ENCODE measurements at regions not wholly inside any gene's neighbourhood (a gene's known extent, or its start where the extent isn't known, plus 50 kb on each side); places are given as distances from the start of the nearest gene placed in this dataset.

- no peak for DNase-seq (ENCODE audit: low read depth)
- no peak overlapping the region for H3K4me3 ChIP-seq (ENCODE audit: low read length)
- no peak for TF ChIP-seq CTCF (IDR thresholded peaks at IDR 0.05; ENCODE audit: insufficient read depth, low read depth, low read length, missing control alignments)
These were observed 126.4 kb upstream of the MGAT5 start for GRCh38 chr2:134127496-134127895.

GRCh38 chr2:134128746-134129145, 125.1 kb upstream of the MGAT5 start:
- no peak for TF ChIP-seq CTCF (IDR thresholded peaks at IDR 0.05; ENCODE audit: insufficient read depth, low read depth, low read length, missing control alignments)
- DNase-seq (ENCODE audit: low read depth): no peak
- no peak overlapping the region for H3K4me3 ChIP-seq (ENCODE audit: low read length)

DNA sequence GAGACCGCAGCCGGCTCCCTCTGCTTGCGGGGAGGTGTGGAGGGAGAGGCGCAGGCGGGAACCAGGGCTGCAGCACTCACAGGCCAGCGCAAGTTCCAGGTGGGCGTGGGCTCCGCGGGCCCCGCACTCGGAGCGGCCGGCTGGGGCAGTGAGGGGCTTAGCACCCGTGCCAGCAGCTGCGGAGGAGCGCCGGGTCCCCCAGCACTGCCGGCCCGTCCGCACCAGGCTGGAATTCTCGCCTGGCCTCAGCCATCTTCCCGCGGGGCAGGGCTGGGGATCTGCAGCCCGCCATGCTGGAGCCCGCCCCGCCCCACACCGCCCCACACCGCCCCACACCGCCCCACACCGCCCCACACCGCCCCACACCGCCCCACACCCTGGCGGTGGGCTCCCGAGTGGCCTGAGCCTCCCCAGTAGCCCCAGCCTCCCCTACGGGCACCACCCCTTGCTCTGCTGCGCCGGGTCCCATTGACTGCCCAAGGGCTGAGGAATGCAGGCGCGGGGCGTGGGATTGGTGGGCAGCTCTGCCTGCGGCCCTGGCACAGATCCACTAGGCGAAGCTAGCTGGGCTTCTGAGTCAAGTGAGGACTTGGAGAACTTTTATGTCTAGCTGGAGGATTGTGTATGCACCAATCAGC, 123.9 kb upstream of the MGAT5 start:
- no peak for DNase-seq (ENCODE audit: low read depth)
- no peak overlapping the region for H3K4me3 ChIP-seq (ENCODE audit: low read length)
- no peak for TF ChIP-seq CTCF (IDR thresholded peaks at IDR 0.05; ENCODE audit: insufficient read depth, low read depth, low read length, missing control alignments)

DNA sequence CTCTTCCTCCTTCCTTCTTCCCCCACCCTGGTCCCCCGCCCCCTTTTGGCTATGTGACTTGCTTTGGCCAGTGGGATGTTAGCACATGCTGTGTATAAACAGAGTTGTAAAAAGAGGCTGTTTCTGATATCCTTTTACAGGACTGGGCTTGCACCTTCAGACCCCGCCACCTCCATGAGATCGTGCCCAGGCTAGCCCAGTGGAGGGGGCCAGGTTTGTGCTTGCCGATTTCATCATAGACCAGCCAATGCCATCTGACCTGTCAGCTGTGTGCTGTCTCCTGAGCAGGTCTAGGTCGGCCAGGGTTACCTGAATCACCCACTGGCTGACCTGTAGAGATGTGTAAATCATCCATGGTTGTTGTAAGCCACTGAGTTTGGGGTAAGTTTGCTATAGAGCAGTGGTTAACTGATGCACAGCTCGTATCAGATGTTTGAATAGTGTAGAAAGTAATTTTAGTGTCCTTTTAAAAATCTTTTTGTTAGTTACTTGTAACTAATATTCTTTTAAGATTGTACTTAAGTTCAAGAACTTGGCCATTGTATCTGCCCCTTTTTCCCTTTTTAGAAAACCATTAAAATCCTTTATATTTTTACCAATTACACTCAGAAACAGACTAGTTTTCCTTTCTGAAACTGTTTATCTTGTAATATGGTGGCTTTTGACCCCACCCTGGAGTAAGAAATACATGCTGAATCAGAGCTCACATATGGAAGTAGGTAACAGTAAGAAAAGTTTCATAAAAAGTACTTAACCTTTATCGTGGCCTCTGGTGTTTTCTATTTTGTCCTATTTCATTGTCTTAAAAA, 122.0 kb upstream of the MGAT5 start:
- peak; percentile 94 for DNase-seq (ENCODE audit: low read depth)
- H3K4me3 ChIP-seq (ENCODE audit: low read length): no peak overlapping the region
- TF ChIP-seq CTCF (IDR thresholded peaks at IDR 0.05; ENCODE audit: insufficient read depth, low read depth, low read length, missing control alignments): no peak

- no peak for TF ChIP-seq CTCF (IDR thresholded peaks at IDR 0.05; ENCODE audit: insufficient read depth, low read depth, low read length, missing control alignments)
These were observed 121.4 kb upstream of the MGAT5 start for GRCh38 chr2:134132490-134132857.

DNA sequence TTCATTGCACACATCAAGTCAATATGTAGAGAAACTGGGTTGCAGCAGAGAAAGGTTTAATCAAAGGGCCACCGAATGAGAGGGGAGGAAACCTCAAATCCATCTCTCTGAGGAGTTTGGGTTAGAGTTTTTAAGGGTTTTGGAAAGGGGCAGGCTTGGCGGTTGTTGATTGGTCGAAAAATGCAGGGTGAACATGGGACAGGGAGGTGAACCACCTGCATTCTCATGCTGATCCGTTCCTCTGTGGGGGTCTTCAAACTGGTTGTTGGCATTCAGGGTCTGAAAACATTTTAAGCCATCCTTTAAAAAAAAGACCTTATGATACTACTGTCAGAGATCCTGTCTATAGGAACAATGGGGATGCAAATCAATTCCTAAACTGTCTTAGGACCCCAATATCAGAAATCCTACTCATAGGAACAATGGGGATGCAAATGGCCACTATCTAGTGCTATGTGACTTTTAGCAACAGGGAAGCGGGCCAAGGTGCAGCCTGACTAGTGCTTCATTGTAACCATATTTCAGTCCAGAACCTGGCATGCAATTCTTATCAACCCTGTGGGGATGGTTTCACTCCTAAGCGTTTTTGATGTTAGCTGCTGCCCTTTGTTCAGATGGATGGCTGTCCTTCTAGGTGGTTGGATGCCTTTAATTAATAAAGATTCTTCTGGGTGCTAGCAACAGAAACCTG, 120.1 kb upstream of the MGAT5 start:
- TF ChIP-seq CTCF (IDR thresholded peaks at IDR 0.05; ENCODE audit: insufficient read depth, low read depth, low read length, missing control alignments): no peak
- DNase-seq (ENCODE audit: low read depth): no peak
- no peak overlapping the region for H3K4me3 ChIP-seq (ENCODE audit: low read length)

More at GRCh38 chr2:134132490-134132857, 121.4 kb upstream of the MGAT5 start:
- no peak for DNase-seq (ENCODE audit: low read depth)
- no peak overlapping the region for H3K4me3 ChIP-seq (ENCODE audit: low read length)

Data from epithelial cell of esophagus (primary cell).